ENCODE measurements at regions not wholly inside any gene's neighbourhood (a gene's known extent, or its start where the extent isn't known, plus 50 kb on each side); places are given as distances from the start of the nearest gene placed in this dataset.

GRCh38 chr3:76134166-76134565 is 348.8 kb upstream of the ZNF717 start:
- TF ChIP-seq, protein P1, sequence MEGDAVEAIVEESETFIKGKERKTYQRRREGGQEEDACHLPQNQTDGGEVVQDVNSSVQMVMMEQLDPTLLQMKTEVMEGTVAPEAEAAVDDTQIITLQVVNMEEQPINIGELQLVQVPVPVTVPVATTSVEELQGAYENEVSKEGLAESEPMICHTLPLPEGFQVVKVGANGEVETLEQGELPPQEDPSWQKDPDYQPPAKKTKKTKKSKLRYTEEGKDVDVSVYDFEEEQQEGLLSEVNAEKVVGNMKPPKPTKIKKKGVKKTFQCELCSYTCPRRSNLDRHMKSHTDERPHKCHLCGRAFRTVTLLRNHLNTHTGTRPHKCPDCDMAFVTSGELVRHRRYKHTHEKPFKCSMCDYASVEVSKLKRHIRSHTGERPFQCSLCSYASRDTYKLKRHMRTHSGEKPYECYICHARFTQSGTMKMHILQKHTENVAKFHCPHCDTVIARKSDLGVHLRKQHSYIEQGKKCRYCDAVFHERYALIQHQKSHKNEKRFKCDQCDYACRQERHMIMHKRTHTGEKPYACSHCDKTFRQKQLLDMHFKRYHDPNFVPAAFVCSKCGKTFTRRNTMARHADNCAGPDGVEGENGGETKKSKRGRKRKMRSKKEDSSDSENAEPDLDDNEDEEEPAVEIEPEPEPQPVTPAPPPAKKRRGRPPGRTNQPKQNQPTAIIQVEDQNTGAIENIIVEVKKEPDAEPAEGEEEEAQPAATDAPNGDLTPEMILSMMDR (IDR thresholded peaks at IDR 0.05) = no peak
- no peak for TF ChIP-seq ZFX (IDR thresholded peaks at IDR 0.05; ENCODE audit: borderline replicate concordance)
